Stimulated activated naive B cell treated with anti-CD40 and anti-IgM and Interleukin-4, amounts not matched to agents 10 μg/mL and 1 μg/mL and 100 μg/mL, for 72 hours (primary cell): ENCODE measurements at regions not wholly inside any gene's neighbourhood (a gene's known extent, or its start where the extent isn't known, plus 50 kb on each side); places are given as distances from the start of the nearest gene placed in this dataset.
"Not testable (repeated sequence)": the region's sequence is repeated elsewhere in the genome, so short reads cannot be mapped to it uniquely, and the experiment has no call there.

Experiments used
- ATAC-seq, 2 donors: fragments of 150-1000 bp; cut with Tn5 transposase; replicated peaks; 2 replicates each; pipeline ENCODE4 v1.10.0; 2021; ENCODE audit warnings: moderate library complexity in 1 of 2
- DNase-seq: peaks from one replicate; pipeline ENCODE4 v3.0.0; 2021
- H3K27ac Mint-ChIP-seq: one replicate; pipeline ENCODE4 v1.8.0; 2022; ENCODE audit warnings: mild to moderate bottlenecking, mixed read lengths
- H3K27me3 Mint-ChIP-seq, 2 donors: one replicate each; pipeline ENCODE4 v1.8.0; 2022; ENCODE audit warnings: mixed read lengths in 2 of 2
- H3K36me3 Mint-ChIP-seq, 2 donors: one replicate each; pipeline ENCODE4 v1.8.0; 2022; ENCODE audit warnings: mixed read lengths in 2 of 2, mild to moderate bottlenecking in 1 of 2
- H3K4me1 Mint-ChIP-seq, 2 donors: one replicate each; pipeline ENCODE4 v1.8.0; 2022; ENCODE audit warnings: mixed read lengths in 2 of 2, mild to moderate bottlenecking in 1 of 2
- H3K4me3 Mint-ChIP-seq, 2 donors: one replicate each; pipeline ENCODE4 v1.8.0; 2022; ENCODE audit warnings: mild to moderate bottlenecking in 2 of 2, mixed read lengths in 2 of 2, moderate library complexity in 1 of 2
- H3K9me3 Mint-ChIP-seq, 2 donors: one replicate each; pipeline ENCODE4 v1.8.0; 2022; ENCODE audit warnings: mixed read lengths in 2 of 2, mild to moderate bottlenecking in 1 of 2

GRCh38 chr2:3036432-3037125 lies 341.0 kb downstream of the EIPR1 start:
- Mint-ChIP-seq H3K27ac (no peak overlapping the region), H3K9me3 (peaks cover 0 to 10% of the 10 kb centered on the region in 2 donors), H3K4me1 (peaks cover 0 to 3% of the 10 kb centered on the region in 2 donors), H3K27me3 (peaks cover 3 to 5% of the 10 kb centered on the region in 2 donors), H3K4me3 (no peak overlapping the region), H3K36me3 (no peaks in the 10 kb centered on the region)
- ATAC-seq (no peak), DNase-seq (no peak)

GRCh38 chr2:3035385-3036050 lies 342.1 kb downstream of the EIPR1 start:
- Mint-ChIP-seq H3K4me3 (no peak overlapping the region), H3K36me3 (no peaks in the 10 kb centered on the region), H3K4me1 (peaks cover 0 to 3% of the 10 kb centered on the region in 2 donors), H3K9me3 (peaks cover 0 to 14% of the 10 kb centered on the region in 2 donors), H3K27me3 (peaks cover 3 to 5% of the 10 kb centered on the region in 2 donors), H3K27ac (peak overlapping the region; percentile 59)
- ATAC-seq (no peak), DNase-seq (no peak)

DNA sequence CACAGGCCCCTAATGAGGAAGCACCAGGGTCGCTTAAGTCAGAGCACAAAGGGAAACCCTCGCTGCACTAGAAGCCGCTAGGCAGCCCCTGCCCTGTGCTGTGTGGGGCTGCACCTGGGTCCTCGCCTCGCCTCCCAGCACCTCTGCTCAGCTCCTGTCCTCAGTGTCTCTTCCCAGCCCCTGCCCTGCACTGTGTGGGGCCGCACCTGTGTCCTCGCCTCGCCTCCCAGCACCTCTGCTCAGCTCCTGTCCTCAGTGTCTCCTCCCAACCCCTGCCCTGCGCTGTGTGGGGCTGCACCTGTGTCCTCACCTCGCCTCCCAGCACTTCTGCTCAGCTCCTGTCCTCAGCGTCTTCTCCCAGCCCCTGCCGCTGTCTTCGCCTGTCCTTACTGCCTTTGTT lies 342.8 kb downstream of the EIPR1 start:
- DNase-seq, result no peak
- no peaks in the 10 kb centered on the region for H3K36me3 Mint-ChIP-seq
- peak in 1 of 2 donors; percentile 27 for ATAC-seq
- peaks cover 0 to 3% of the 10 kb centered on the region in 2 donors for H3K4me1 Mint-ChIP-seq
- peak overlapping the region; percentile 59 for H3K27ac Mint-ChIP-seq
- peaks cover 0 to 18% of the 10 kb centered on the region in 2 donors for H3K9me3 Mint-ChIP-seq
- H3K27me3 Mint-ChIP-seq, result peaks cover 3 to 5% of the 10 kb centered on the region in 2 donors
- H3K4me3 Mint-ChIP-seq, result no peak overlapping the region

DNA sequence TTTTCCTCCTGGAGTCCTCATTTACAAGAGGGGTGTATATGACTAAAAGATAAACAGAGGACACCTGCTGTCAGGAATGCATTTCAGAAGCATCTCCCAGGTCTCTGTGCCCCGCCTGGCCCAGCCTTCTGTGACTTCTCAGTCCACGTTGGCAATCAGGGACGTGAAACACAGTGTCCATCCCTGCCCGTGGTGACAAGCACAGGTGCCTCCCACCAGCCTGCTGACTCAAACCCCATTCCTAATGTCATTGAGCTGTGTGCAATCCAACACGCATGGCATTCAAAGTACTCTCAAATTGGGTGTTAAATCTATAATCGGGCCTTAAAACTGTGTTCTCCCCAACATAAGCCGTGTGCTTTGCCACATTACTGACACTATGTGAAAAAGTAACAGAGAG lies 343.2 kb downstream of the EIPR1 start:
- H3K4me1 Mint-ChIP-seq, result peaks cover 0 to 3% of the 10 kb centered on the region in 2 donors
- ATAC-seq (peak in 1 of 2 donors; percentile 7), DNase-seq (no peak)
- no peaks in the 10 kb centered on the region for H3K36me3 Mint-ChIP-seq
- H3K9me3 Mint-ChIP-seq, result peaks cover 0 to 18% of the 10 kb centered on the region in 2 donors
- H3K27me3 Mint-ChIP-seq, result peaks cover 3 to 5% of the 10 kb centered on the region in 2 donors
- H3K4me3 Mint-ChIP-seq, result no peak overlapping the region
- no peak overlapping the region for H3K27ac Mint-ChIP-seq

GRCh38 chr2:3033315-3033714 lies 344.3 kb downstream of the EIPR1 start:
- no peak for DNase-seq
- Mint-ChIP-seq H3K27ac (no peak overlapping the region), H3K4me1 (peaks cover 0 to 3% of the 10 kb centered on the region in 2 donors), H3K4me3 (no peak overlapping the region), H3K36me3 (no peaks in the 10 kb centered on the region), H3K27me3 (peaks cover under 1 to 3% of the 10 kb centered on the region in 2 donors), H3K9me3 (peaks cover 0 to 18% of the 10 kb centered on the region in 2 donors)
- no peak for ATAC-seq

GRCh38 chr2:3030791-3031190 lies 346.8 kb downstream of the EIPR1 start:
- not testable (repeated sequence) for ATAC-seq

DNA sequence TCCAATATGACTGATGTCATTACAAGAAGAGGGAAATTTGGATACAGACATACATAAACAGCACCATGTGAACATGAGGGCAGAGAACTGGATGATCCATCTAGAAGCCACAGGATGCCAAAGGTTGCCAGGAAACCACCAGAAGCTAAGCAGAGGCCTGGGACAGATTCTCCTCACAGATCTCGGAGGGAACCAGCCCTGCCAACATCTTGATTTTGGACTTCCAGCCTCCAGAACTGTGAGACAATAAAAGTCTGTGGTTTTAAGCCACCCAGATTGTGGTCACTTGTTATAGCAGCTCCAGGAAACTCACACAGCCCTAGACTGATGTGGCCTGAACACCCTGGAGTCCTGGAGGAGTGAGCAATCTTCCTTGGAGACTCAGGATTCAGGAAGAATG lies 351.6 kb downstream of the EIPR1 start:
- DNase-seq (no peak), ATAC-seq (no peak)
- Mint-ChIP-seq H3K4me1 (no peaks in the 10 kb centered on the region), H3K27me3 (peaks cover 7 to 12% of the 10 kb centered on the region in 2 donors), H3K9me3 (peaks cover 0 to 14% of the 10 kb centered on the region in 2 donors), H3K36me3 (no peaks in the 10 kb centered on the region), H3K27ac (no peak overlapping the region), H3K4me3 (no peak overlapping the region)

More at GRCh38 chr2:3030791-3031190, 346.8 kb downstream of the EIPR1 start:
- not testable (repeated sequence) for H3K4me1 Mint-ChIP-seq, H3K27ac Mint-ChIP-seq, H3K36me3 Mint-ChIP-seq, DNase-seq, H3K27me3 Mint-ChIP-seq, H3K4me3 Mint-ChIP-seq
- peaks cover 0 to 20% of the 10 kb centered on the region in 2 donors for H3K9me3 Mint-ChIP-seq

DNA sequence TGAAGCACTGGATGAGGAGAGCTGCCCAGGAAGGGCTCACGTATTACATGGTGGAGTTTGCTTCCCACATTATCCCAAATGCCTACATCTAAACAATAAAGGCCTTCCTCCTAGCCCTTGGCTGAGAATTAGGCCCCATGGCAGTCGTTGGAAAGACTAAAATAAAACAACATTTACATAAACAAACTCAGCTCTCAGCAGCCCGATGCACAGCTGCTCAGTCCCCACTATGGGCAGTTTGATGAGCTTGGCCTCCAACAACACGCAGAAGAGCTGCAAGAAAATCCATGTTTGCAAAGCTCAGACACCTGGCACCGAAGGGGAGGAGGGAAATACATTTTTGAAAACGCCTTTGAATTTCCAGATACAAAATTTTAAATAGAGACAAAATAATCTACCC lies 352.4 kb downstream of the EIPR1 start:
- H3K4me3 Mint-ChIP-seq, result no peak overlapping the region

GRCh38 chr2:3024401-3024935 lies 353.1 kb downstream of the EIPR1 start:
- Mint-ChIP-seq H3K36me3 (no peaks in the 10 kb centered on the region), H3K9me3 (peaks cover 0 to 7% of the 10 kb centered on the region in 2 donors), H3K4me3 (no peak overlapping the region), H3K27ac (no peak overlapping the region), H3K4me1 (no peaks in the 10 kb centered on the region), H3K27me3 (peaks cover 7 to 18% of the 10 kb centered on the region in 2 donors)
- no peak for DNase-seq
- ATAC-seq, result no peak

More for the DNA sequence above, 352.4 kb downstream of the EIPR1 start:
- H3K9me3 Mint-ChIP-seq, result peaks cover 0 to 10% of the 10 kb centered on the region in 2 donors
- no peak for DNase-seq
- no peaks in the 10 kb centered on the region for H3K36me3 Mint-ChIP-seq
- no peak for ATAC-seq
- H3K27me3 Mint-ChIP-seq, result peaks cover 7 to 16% of the 10 kb centered on the region in 2 donors
- no peak overlapping the region for H3K27ac Mint-ChIP-seq
- H3K4me1 Mint-ChIP-seq, result no peaks in the 10 kb centered on the region

GRCh38 chr2:3023531-3023930 lies 354.1 kb downstream of the EIPR1 start:
- H3K9me3 Mint-ChIP-seq, result peaks cover 0 to 7% of the 10 kb centered on the region in 2 donors
- no peak for DNase-seq
- no peaks in the 10 kb centered on the region for H3K36me3 Mint-ChIP-seq
- no peaks in the 10 kb centered on the region for H3K4me1 Mint-ChIP-seq
- no peak overlapping the region for H3K27ac Mint-ChIP-seq
- ATAC-seq, result no peak
- H3K27me3 Mint-ChIP-seq, result peaks cover 7 to 18% of the 10 kb centered on the region in 2 donors
- H3K4me3 Mint-ChIP-seq, result no peak overlapping the region

GRCh38 chr2:3022841-3023372 lies 354.7 kb downstream of the EIPR1 start:
- H3K9me3 Mint-ChIP-seq, result peaks cover 0 to 7% of the 10 kb centered on the region in 2 donors
- no peaks in the 10 kb centered on the region for H3K4me1 Mint-ChIP-seq
- H3K36me3 Mint-ChIP-seq, result no peaks in the 10 kb centered on the region
- no peak for ATAC-seq
- H3K4me3 Mint-ChIP-seq, result no peak overlapping the region
- no peak overlapping the region for H3K27ac Mint-ChIP-seq
- no peak for DNase-seq
- H3K27me3 Mint-ChIP-seq, result peaks cover 7 to 18% of the 10 kb centered on the region in 2 donors

DNA sequence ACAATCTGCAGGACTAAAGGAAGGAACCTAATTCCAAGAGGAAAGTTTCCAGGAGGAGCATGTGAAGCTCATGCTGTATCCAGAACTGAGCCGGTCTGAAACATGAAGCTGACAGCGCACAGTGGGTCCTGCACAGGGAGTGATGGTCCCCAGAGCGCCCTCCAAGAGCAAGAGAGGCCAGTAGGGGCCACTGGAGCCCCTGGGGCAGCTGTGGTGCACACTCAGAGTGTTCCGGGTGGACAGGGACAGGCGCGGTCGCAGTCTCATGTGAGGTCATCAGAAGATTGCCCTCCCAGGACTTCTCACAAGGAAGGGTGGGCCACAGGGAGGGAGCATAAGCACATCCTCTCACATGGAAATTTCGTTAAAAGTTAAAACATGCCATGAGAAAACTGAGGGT lies 355.9 kb downstream of the EIPR1 start:
- DNase-seq (no peak), ATAC-seq (no peak)
- Mint-ChIP-seq H3K27ac (no peak overlapping the region), H3K4me1 (no peaks in the 10 kb centered on the region), H3K9me3 (peaks cover 0 to 8% of the 10 kb centered on the region in 2 donors), H3K36me3 (no peaks in the 10 kb centered on the region), H3K4me3 (no peak overlapping the region), H3K27me3 (peaks cover 7 to 18% of the 10 kb centered on the region in 2 donors)

DNA sequence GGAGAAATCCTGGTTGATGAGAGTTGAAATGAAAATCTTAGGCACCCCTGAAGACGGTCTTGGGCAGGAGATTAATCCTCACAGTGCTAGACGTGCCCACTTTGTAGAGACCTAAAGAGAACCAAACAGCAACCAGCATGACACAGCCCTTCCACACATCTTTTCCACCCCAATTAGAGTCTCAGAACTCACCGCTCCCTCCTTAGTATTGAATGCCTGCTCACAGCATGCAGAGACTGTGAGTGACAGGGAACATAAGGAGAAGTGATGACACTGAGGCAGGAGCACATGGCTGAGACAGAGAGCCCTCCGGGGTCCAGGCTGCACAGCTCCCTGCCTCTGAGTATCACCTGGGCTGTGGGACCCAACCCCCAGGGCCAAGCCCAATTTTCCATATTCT lies 367.6 kb downstream of the EIPR1 start:
- DNase-seq (no peak), ATAC-seq (no peak)
- peaks cover 42 to 54% of the 10 kb centered on the region in 2 donors for H3K27me3 Mint-ChIP-seq
- no peak overlapping the region for H3K4me3 Mint-ChIP-seq
- H3K36me3 Mint-ChIP-seq, result peaks cover 0 to 9% of the 10 kb centered on the region in 2 donors
- H3K4me1 Mint-ChIP-seq, result no peaks in the 10 kb centered on the region
- peaks cover 11 to 12% of the 10 kb centered on the region in 2 donors for H3K9me3 Mint-ChIP-seq
- H3K27ac Mint-ChIP-seq, result no peak overlapping the region

DNA sequence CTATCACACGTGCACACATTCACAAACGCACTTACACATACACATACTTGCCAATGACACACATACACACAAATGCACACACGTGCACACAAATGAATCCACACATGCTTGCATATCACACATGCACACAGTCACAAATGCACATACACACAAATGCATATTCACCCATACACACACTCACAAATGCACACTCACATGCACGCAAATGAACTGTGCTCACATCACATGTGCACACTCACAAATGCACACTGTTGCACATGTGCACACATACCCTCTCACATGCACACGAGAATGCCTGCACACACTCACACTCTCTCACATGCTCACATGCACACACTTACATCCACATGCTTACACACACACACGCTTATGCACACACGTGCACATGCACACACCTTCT lies 368.1 kb downstream of the EIPR1 start:
- peaks cover 42 to 54% of the 10 kb centered on the region in 2 donors for H3K27me3 Mint-ChIP-seq
- no peak overlapping the region for H3K27ac Mint-ChIP-seq
- H3K4me3 Mint-ChIP-seq, result no peak overlapping the region
- H3K36me3 Mint-ChIP-seq, result peaks cover 0 to 9% of the 10 kb centered on the region in 2 donors
- no peaks in the 10 kb centered on the region for H3K4me1 Mint-ChIP-seq
- H3K9me3 Mint-ChIP-seq, result peaks cover 8 to 12% of the 10 kb centered on the region in 2 donors
- DNase-seq (no peak), ATAC-seq (no peak)
